ENCODE measurements at regions not wholly inside any gene's neighbourhood (a gene's known extent, or its start where the extent isn't known, plus 50 kb on each side); places are given as distances from the start of the nearest gene placed in this dataset.

- DNase-seq (no peak), ATAC-seq (ENCODE audit: poor library complexity) (peak; percentile 93)
- intact Hi-C loops (cut with DNase I) = no loop called here
These were observed 347.6 kb upstream of the AJAP1 start for GRCh38 chr1:4306559-4307467.

- no peak for ATAC-seq (ENCODE audit: poor library complexity)
- intact Hi-C loops (cut with DNase I) = no loop called here
- no peak for DNase-seq
These were observed 347.0 kb upstream of the AJAP1 start for GRCh38 chr1:4307468-4307845.

GRCh38 chr1:4307911-4308545, 346.4 kb upstream of the AJAP1 start:
- intact Hi-C loops (cut with DNase I) = no loop called here
- DNase-seq = no peak
- no peak for ATAC-seq (ENCODE audit: poor library complexity)

GRCh38 chr1:4308806-4309205, 345.6 kb upstream of the AJAP1 start:
- ATAC-seq (ENCODE audit: poor library complexity) (no peak), DNase-seq (no peak)
- intact Hi-C loops (cut with DNase I) = no loop called here

- DNase-seq (no peak), ATAC-seq (ENCODE audit: poor library complexity) (no peak)
- intact Hi-C loops (cut with DNase I) = no loop called here
These were observed 344.6 kb upstream of the AJAP1 start for GRCh38 chr1:4309676-4310320.

GRCh38 chr1:4310396-4310923, 343.9 kb upstream of the AJAP1 start:
- no peak for DNase-seq
- intact Hi-C loops (cut with DNase I) = no loop called here
- no peak for ATAC-seq (ENCODE audit: poor library complexity)

GRCh38 chr1:4312024-4312423, 342.4 kb upstream of the AJAP1 start:
- ATAC-seq (ENCODE audit: poor library complexity) = no peak
- no peak for DNase-seq
- intact Hi-C loops (cut with DNase I) = no loop called here

- DNase-seq = no peak
- intact Hi-C loops (cut with DNase I) = no loop called here
- no peak for ATAC-seq (ENCODE audit: poor library complexity)
These were observed 339.2 kb upstream of the AJAP1 start for GRCh38 chr1:4315202-4315601.

- no peak for DNase-seq
- ATAC-seq (ENCODE audit: poor library complexity) = no peak
- intact Hi-C loops (cut with DNase I) = no loop called here
These were observed 337.2 kb upstream of the AJAP1 start for GRCh38 chr1:4317207-4317606.

- no peak for DNase-seq
- intact Hi-C loops (cut with DNase I) = no loop called here
- ATAC-seq (ENCODE audit: poor library complexity) = no peak
These were observed 335.7 kb upstream of the AJAP1 start for GRCh38 chr1:4318720-4319119.

- intact Hi-C loops (cut with DNase I) = no loop called here
- DNase-seq (no peak), ATAC-seq (ENCODE audit: poor library complexity) (no peak)
These were observed 334.9 kb upstream of the AJAP1 start for GRCh38 chr1:4319496-4319895.

- DNase-seq (no peak), ATAC-seq (ENCODE audit: poor library complexity) (no peak)
- intact Hi-C loops (cut with DNase I) = no loop called here
These were observed 331.5 kb upstream of the AJAP1 start for GRCh38 chr1:4322881-4323280.

- no peak for DNase-seq
- intact Hi-C loops (cut with DNase I) = no loop called here
- ATAC-seq (ENCODE audit: poor library complexity) = no peak
These were observed 331.1 kb upstream of the AJAP1 start for GRCh38 chr1:4323309-4323708.

- ATAC-seq (ENCODE audit: poor library complexity) = no peak
- intact Hi-C loops (cut with DNase I) = no loop called here
- DNase-seq = no peak
These were observed 329.9 kb upstream of the AJAP1 start for GRCh38 chr1:4324525-4324924.

GRCh38 chr1:4327142-4327541, 327.3 kb upstream of the AJAP1 start:
- ATAC-seq (ENCODE audit: poor library complexity) (no peak), DNase-seq (no peak)
- intact Hi-C loops (cut with DNase I) = no loop called here

GRCh38 chr1:4328402-4329071, 325.9 kb upstream of the AJAP1 start:
- no peak for ATAC-seq (ENCODE audit: poor library complexity)
- intact Hi-C loops (cut with DNase I) = no loop called here
- no peak for DNase-seq

- ATAC-seq (ENCODE audit: poor library complexity) (no peak), DNase-seq (no peak)
- intact Hi-C loops (cut with DNase I) = no loop called here
These were observed 323.3 kb upstream of the AJAP1 start for GRCh38 chr1:4330805-4331766.

GRCh38 chr1:4331767-4332163, 322.6 kb upstream of the AJAP1 start:
- intact Hi-C loops (cut with DNase I) = no loop called here
- ATAC-seq (ENCODE audit: poor library complexity) = no peak
- DNase-seq = no peak
